ENCODE measurements at regions not wholly inside any gene's neighbourhood (a gene's known extent, or its start where the extent isn't known, plus 50 kb on each side); places are given as distances from the start of the nearest gene placed in this dataset.
"Not testable (repeated sequence)": the region's sequence is repeated elsewhere in the genome, so short reads cannot be mapped to it uniquely, and the experiment has no call there.

DNA sequence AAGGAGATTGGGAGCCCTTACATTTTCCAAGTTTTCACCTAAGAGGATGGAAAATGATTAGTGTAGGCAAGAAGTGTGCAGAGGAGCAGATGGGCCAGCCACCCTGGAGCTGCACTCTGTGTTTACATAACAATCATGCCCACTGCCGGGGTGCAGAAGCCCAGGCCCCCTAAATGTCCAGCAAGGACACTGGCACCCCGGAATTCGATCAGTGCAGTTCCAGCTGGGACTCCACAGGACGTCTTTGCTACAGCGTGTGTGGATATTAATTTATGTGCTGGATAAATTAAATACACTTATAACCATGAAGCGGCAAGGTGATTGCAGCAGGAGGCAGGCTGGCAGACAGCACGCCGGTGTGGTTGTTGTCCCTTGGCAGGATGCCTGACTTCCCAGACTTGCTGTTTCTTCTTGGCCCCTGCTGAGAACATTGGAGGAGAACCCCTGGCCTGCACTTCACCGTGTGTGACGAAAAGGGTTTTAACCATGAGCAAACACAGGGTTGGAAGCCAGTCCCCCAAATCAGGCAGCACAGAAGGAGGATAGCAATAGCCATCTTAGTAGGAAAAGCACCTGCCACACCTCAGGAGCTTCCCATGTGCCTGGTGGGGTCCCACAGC, 73.7 kb downstream of the GADD45G start:
- H3K36me3 Mint-ChIP-seq (ENCODE audit: low read depth): no peaks in the 10 kb centered on the region
- H3K4me1 Mint-ChIP-seq (ENCODE audit: low read depth): no peaks in the 10 kb centered on the region
- H3K9me3 Mint-ChIP-seq: no peaks in the 10 kb centered on the region
- no peak overlapping the region for H3K4me3 Mint-ChIP-seq
- H3K27ac Mint-ChIP-seq: no peak overlapping the region
- intact Hi-C loops (cut with micrococcal nuclease): no loop called here
- peaks cover 5% of the 10 kb centered on the region for H3K27me3 Mint-ChIP-seq

- peaks cover 7% of the 10 kb centered on the region for H3K27me3 Mint-ChIP-seq
- intact Hi-C loops (cut with micrococcal nuclease): no loop called here
- no peaks in the 10 kb centered on the region for H3K36me3 Mint-ChIP-seq (ENCODE audit: low read depth)
- H3K27ac Mint-ChIP-seq: no peak overlapping the region
- H3K4me1 Mint-ChIP-seq (ENCODE audit: low read depth): no peaks in the 10 kb centered on the region
- H3K9me3 Mint-ChIP-seq: no peaks in the 10 kb centered on the region
- H3K4me3 Mint-ChIP-seq: no peak overlapping the region
Measured at GRCh38 chr9:89679016-89679415, 74.2 kb downstream of the GADD45G start.

GRCh38 chr9:89679581-89679980, 74.8 kb downstream of the GADD45G start:
- Mint-ChIP-seq H3K4me1 (ENCODE audit: low read depth) (no peaks in the 10 kb centered on the region), H3K9me3 (no peaks in the 10 kb centered on the region), H3K27me3 (peaks cover 4% of the 10 kb centered on the region), H3K27ac (no peak overlapping the region), H3K36me3 (ENCODE audit: low read depth) (no peaks in the 10 kb centered on the region), H3K4me3 (no peak overlapping the region)
- intact Hi-C loops (cut with micrococcal nuclease): no loop called here

- H3K9me3 Mint-ChIP-seq: no peaks in the 10 kb centered on the region
- intact Hi-C loops (cut with micrococcal nuclease): no loop called here
- no peak overlapping the region for H3K4me3 Mint-ChIP-seq
- H3K27me3 Mint-ChIP-seq: peaks cover 4% of the 10 kb centered on the region
- H3K36me3 Mint-ChIP-seq (ENCODE audit: low read depth): no peaks in the 10 kb centered on the region
- H3K4me1 Mint-ChIP-seq (ENCODE audit: low read depth): no peaks in the 10 kb centered on the region
- no peak overlapping the region for H3K27ac Mint-ChIP-seq
Measured at GRCh38 chr9:89680547-89681467, 76.0 kb downstream of the GADD45G start.

GRCh38 chr9:89681468-89681859, 76.7 kb downstream of the GADD45G start:
- H3K27me3 Mint-ChIP-seq; H3K4me1 Mint-ChIP-seq (ENCODE audit: low read depth); H3K4me3 Mint-ChIP-seq; H3K36me3 Mint-ChIP-seq (ENCODE audit: low read depth); H3K9me3 Mint-ChIP-seq; H3K27ac Mint-ChIP-seq; intact Hi-C loops (cut with micrococcal nuclease): not testable (repeated sequence)

- H3K27me3 Mint-ChIP-seq: peaks cover 7% of the 10 kb centered on the region
- no peak overlapping the region for H3K27ac Mint-ChIP-seq
- no peaks in the 10 kb centered on the region for H3K36me3 Mint-ChIP-seq (ENCODE audit: low read depth)
- intact Hi-C loops (cut with micrococcal nuclease): no loop called here
- no peaks in the 10 kb centered on the region for H3K4me1 Mint-ChIP-seq (ENCODE audit: low read depth)
- H3K4me3 Mint-ChIP-seq: no peak overlapping the region
- H3K9me3 Mint-ChIP-seq: no peaks in the 10 kb centered on the region
Measured at GRCh38 chr9:89683626-89684025, 78.8 kb downstream of the GADD45G start.

DNA sequence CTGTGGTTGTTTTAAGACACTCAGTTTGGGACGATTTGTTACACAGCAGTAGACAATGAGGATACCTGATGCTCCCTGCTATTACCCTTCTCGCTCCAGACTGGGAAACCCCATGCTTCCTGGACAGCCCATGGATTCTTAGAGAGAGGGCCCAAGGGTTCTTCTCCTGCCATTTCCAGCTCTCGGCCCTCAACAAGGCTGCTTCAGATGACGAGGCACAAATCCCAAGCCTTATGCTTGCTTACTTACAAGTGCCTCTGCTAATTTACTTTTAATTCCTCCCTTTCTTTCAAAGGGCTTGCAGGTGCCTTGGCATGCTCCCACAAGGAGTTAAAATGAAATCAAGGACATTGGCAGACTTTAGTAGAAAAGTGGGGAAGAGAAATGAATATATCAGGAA, 79.4 kb downstream of the GADD45G start:
- Mint-ChIP-seq H3K4me3 (no peak overlapping the region), H3K36me3 (ENCODE audit: low read depth) (no peaks in the 10 kb centered on the region), H3K27ac (no peak overlapping the region), H3K9me3 (no peaks in the 10 kb centered on the region), H3K4me1 (ENCODE audit: low read depth) (no peaks in the 10 kb centered on the region), H3K27me3 (peaks cover 7% of the 10 kb centered on the region)
- intact Hi-C loops (cut with micrococcal nuclease): no loop called here

DNA sequence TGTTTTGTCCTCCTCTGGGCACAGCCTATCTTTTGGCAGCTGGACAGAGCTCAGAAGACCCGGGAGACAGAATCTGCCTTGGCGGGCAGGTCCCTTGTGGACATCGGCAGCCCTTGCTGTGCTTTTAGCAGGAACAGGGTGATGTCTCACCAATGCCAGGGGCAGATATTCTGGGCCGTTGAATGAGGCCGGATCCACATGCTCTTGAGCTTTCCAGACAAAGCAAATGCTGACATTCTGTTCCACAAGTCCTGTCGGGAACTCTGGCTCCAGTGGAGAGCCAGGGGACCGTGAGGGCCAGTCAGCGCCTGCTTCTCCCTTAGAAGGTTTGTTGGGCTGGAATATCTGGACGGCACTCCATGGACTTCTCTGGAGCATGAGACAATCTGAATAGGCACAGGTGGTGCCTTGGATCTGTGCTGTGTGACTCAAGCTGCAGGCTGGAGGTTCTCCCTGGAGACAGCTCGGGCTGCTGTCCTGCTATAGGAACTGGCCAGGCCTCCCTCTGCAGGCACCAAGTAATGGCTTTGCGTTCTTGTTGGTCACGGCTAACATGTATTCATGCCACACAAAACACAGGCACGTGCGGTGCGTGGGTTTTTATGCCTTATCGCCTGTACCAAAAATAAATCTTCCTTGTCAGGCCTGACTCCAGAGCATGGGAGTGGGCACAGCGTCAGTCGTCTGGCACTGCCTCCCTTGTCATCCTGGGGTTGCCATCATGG, 80.3 kb downstream of the GADD45G start:
- no peaks in the 10 kb centered on the region for H3K9me3 Mint-ChIP-seq
- no peaks in the 10 kb centered on the region for H3K4me1 Mint-ChIP-seq (ENCODE audit: low read depth)
- intact Hi-C loops (cut with micrococcal nuclease): no loop called here
- H3K4me3 Mint-ChIP-seq: no peak overlapping the region
- H3K36me3 Mint-ChIP-seq (ENCODE audit: low read depth): no peaks in the 10 kb centered on the region
- peak overlapping the region; percentile 38 for H3K27ac Mint-ChIP-seq
- H3K27me3 Mint-ChIP-seq: peaks cover 7% of the 10 kb centered on the region

- Mint-ChIP-seq H3K27ac (peak overlapping the region; percentile 14), H3K4me1 (ENCODE audit: low read depth) (peaks cover 2% of the 10 kb centered on the region), H3K4me3 (no peak overlapping the region), H3K9me3 (no peaks in the 10 kb centered on the region), H3K27me3 (peaks cover 7% of the 10 kb centered on the region), H3K36me3 (ENCODE audit: low read depth) (no peaks in the 10 kb centered on the region)
- intact Hi-C loops (cut with micrococcal nuclease): no loop called here
Measured at GRCh38 chr9:89685698-89686097, 80.9 kb downstream of the GADD45G start.

GRCh38 chr9:89686126-89686525, 81.3 kb downstream of the GADD45G start:
- Mint-ChIP-seq H3K27ac (peak overlapping the region; percentile 14), H3K4me3 (no peak overlapping the region), H3K4me1 (ENCODE audit: low read depth) (peaks cover 6% of the 10 kb centered on the region), H3K36me3 (ENCODE audit: low read depth) (no peaks in the 10 kb centered on the region), H3K9me3 (no peaks in the 10 kb centered on the region), H3K27me3 (peaks cover 9% of the 10 kb centered on the region)
- intact Hi-C loops (cut with micrococcal nuclease): no loop called here

- Mint-ChIP-seq H3K9me3 (no peaks in the 10 kb centered on the region), H3K27me3 (peaks cover 9% of the 10 kb centered on the region), H3K27ac (peak overlapping the region; percentile 14), H3K36me3 (ENCODE audit: low read depth) (no peaks in the 10 kb centered on the region), H3K4me3 (no peak overlapping the region), H3K4me1 (ENCODE audit: low read depth) (peaks cover 6% of the 10 kb centered on the region)
- intact Hi-C loops (cut with micrococcal nuclease): no loop called here
Measured at GRCh38 chr9:89686621-89687020, 81.8 kb downstream of the GADD45G start.

DNA sequence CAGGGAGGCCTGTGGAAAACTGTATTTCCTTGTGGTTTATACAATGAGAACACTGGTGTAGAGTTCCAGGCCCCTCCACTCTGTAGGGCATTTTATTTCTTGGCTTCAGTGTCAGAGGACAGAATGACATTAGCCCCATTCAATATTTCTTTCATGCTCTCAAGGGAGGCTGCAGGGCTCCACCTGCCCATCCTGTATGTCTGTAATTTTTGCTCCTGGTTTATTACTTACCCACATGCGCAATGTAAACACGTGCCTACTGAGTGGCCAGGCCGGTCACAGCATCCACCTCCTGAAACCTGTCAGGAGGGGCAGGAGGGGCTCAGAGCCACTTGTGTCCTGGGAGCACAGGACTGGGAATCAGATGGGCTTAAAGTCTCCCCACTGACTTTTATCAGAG, 82.4 kb downstream of the GADD45G start:
- Mint-ChIP-seq H3K4me3 (no peak overlapping the region), H3K4me1 (ENCODE audit: low read depth) (peaks cover 6% of the 10 kb centered on the region), H3K27me3 (peaks cover 9% of the 10 kb centered on the region), H3K36me3 (ENCODE audit: low read depth) (no peaks in the 10 kb centered on the region), H3K27ac (no peak overlapping the region), H3K9me3 (no peaks in the 10 kb centered on the region)
- intact Hi-C loops (cut with micrococcal nuclease): no loop called here

- no peak overlapping the region for H3K4me3 Mint-ChIP-seq
- H3K9me3 Mint-ChIP-seq: no peaks in the 10 kb centered on the region
- H3K27me3 Mint-ChIP-seq: peaks cover 9% of the 10 kb centered on the region
- H3K27ac Mint-ChIP-seq: no peak overlapping the region
- peaks cover 6% of the 10 kb centered on the region for H3K4me1 Mint-ChIP-seq (ENCODE audit: low read depth)
- no peaks in the 10 kb centered on the region for H3K36me3 Mint-ChIP-seq (ENCODE audit: low read depth)
- intact Hi-C loops (cut with micrococcal nuclease): no loop called here
Measured at GRCh38 chr9:89687848-89688247, 83.0 kb downstream of the GADD45G start.

DNA sequence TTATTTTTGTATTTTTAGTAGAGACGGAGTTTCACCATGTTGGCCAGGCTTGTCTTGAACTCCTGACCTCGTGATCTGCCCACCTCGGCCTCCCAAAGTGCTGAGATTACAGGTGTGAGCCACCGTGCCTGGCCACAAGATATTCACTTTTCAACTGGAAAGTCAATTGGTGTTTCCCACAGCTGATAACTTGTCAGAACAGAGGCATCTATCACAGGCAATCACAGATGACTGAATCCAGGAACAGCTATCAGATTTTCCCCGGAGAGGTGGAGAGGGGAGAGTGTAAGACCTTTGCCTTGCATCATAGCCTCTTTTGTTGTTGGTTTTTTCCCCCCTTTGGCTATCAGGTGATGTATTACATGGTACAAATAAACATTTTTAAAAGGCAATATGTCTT, 84.5 kb downstream of the GADD45G start:
- H3K36me3 Mint-ChIP-seq (ENCODE audit: low read depth); H3K4me3 Mint-ChIP-seq; H3K4me1 Mint-ChIP-seq (ENCODE audit: low read depth); H3K27ac Mint-ChIP-seq; intact Hi-C loops (cut with micrococcal nuclease); H3K9me3 Mint-ChIP-seq: not testable (repeated sequence)
- peaks cover 11% of the 10 kb centered on the region for H3K27me3 Mint-ChIP-seq

All from dendritic cell treated with granulocyte-macrophage colony-stimulating factor and Interleukin-4, amounts not matched to agents 40 ng/mL and 50 ng/mL, for 4 days (primary cell).